NCI-H1092 treated with DMSO at 0.1 percent for 48 hours (cell line): ENCODE measurements at regions not wholly inside any gene's neighbourhood (a gene's known extent, or its start where the extent isn't known, plus 50 kb on each side); places are given as distances from the start of the nearest gene placed in this dataset.
"Not testable (repeated sequence)": the region's sequence is repeated elsewhere in the genome, so short reads cannot be mapped to it uniquely, and the experiment has no call there.

Experiments used
- DNase-seq: peaks from one replicate; lab custom pipeline; 2025; lab: John Stamatoyannopoulos, UW

GRCh38 chr12:131341608-131342007 is 369.3 kb upstream of the SFSWAP start:
- not testable (repeated sequence) for DNase-seq

- DNase-seq: not testable (repeated sequence)
These were observed 367.5 kb upstream of the SFSWAP start for GRCh38 chr12:131343436-131343835.

DNA sequence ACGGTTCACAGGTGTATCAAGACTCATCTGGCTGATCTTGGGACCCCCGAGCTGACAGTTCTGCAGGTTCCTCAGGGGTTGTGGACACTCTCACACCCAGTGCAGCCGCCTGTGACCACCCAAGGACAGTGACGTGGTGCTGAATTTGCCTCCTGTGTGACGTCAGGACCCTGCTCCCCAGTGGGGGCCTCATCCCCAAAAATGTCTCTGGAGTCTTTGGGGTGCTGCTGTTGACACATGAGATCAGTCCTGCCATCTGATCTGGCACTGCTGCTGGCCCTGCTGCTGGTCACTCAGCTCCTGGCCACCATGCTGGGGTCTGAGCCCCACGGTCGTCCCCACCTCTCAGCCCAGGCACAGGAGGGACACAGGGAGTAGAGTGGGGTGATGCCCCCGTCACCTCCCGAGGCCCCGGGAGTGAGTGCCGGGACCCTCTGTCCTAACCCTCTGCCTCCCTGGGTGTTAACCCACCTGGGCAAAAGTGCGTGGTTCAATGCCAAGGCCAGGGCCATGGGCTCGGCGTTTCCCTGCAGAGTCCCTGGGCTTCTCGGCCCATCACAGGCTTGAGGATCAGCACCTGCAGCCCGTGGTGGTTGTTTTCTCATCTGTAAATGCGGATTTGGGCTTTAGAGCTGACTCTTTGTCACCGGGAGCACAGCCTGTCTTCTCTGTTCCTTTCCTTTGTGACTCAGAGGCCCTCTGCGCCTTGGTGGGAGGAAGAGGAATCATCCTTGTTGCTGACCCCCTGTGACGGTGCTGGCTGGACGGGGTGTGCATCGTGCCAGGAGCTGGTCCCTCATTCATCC is 366.0 kb upstream of the SFSWAP start:
- not testable (repeated sequence) for DNase-seq

- DNase-seq: no peak
These were observed 365.1 kb upstream of the SFSWAP start for GRCh38 chr12:131345521-131346436.

DNA sequence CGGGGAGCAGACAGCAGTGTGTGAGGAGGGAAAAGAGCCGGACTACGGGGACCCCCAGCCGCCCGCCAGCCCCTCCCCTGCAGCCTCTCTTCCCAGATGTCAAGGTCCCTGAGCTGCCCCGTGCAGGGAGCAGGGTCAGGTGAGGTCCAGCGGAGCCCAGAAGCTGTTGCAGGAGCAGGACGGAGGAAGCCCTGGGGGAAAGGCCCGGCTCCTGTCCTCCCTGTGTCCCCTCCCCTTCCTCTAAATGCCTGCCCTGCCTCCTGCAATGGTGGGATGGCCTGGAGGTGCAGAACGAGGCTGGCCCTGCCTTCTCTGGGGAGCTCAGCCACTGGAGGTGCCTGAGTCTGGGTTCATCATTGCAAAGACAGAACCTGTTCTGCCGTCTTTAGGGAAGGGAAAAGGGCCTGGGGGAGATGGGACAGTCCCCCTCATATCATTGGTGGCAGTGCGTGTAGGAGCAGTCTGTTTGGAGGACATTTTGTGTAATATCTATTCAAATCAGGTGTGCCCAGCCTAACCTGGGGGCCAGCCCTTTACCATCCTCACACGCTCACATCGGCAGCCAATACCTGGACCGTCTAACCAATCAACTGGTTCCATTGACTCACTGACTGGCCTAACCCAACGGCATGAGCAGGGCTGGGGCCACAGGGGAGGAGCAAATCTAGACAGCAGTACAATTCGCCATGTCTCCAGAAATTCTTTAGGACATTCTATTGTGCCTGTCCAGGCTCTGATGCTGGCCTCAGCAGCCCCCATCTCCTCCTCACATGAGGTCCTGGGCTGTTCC is 364.1 kb upstream of the SFSWAP start:
- no peak for DNase-seq

DNA sequence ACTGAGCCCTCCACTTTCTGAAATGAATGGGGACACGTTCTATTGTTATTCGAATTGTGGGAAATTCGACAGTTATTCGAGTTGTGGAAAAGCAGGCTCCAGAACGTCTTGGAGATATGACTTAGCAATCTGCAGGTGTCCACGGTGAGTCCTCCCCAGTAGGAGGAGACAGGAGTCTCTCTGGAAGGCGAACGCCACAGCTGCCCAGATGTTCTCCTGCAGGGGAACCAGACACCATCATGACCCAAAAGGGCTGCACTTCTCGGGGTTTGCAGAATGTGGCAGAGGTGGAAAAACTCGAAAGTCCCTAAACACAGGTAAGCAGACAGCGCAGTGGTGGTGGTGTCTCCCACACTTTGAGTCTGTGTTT is 363.6 kb upstream of the SFSWAP start:
- no peak for DNase-seq

DNA sequence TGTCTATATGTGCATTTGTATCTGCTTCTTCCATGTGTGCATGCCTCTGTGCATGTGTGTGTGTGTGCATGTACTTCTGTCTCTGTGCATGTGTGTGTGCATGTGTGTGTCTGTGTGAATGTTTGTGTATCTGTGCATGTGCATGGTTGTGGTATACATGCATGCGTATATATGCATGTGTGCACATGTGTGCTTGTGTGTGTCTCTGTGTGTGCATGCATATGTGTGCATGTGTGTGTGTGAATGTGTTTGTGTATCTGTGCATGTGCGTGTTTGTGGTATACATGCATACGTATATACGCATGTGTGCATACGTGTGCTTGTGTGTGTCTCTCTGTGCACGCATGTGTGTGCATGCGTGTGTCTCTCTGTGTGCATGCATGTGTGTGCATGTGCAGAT is 363.2 kb upstream of the SFSWAP start:
- no peak for DNase-seq

DNA sequence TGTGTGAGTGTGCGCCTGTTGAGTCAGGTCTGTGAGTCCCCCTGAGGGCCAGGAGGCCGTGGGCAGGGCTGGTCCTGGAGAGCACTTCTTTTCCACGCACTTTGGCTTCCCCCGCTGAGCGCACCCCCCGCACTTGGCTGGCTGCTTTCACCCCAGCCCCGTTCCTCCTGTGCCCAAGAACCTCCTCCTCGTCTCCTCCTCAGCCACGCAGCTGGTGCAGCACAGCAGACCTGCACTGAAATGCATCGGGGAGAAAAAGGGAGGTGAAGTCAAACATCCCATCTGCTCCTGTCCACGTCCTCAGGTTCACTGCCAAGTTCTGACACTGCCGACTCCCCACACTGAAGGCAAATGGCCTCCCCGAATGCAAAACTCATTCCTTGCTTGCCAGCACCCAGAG is 362.7 kb upstream of the SFSWAP start:
- no peak for DNase-seq

- no peak for DNase-seq
These were observed 362.2 kb upstream of the SFSWAP start for GRCh38 chr12:131348646-131349045.

GRCh38 chr12:131349397-131350127 is 361.3 kb upstream of the SFSWAP start:
- no peak for DNase-seq

- no peak for DNase-seq
These were observed 360.0 kb upstream of the SFSWAP start for GRCh38 chr12:131350943-131351318.

- no peak for DNase-seq
These were observed 359.4 kb upstream of the SFSWAP start for GRCh38 chr12:131351319-131352028.

DNA sequence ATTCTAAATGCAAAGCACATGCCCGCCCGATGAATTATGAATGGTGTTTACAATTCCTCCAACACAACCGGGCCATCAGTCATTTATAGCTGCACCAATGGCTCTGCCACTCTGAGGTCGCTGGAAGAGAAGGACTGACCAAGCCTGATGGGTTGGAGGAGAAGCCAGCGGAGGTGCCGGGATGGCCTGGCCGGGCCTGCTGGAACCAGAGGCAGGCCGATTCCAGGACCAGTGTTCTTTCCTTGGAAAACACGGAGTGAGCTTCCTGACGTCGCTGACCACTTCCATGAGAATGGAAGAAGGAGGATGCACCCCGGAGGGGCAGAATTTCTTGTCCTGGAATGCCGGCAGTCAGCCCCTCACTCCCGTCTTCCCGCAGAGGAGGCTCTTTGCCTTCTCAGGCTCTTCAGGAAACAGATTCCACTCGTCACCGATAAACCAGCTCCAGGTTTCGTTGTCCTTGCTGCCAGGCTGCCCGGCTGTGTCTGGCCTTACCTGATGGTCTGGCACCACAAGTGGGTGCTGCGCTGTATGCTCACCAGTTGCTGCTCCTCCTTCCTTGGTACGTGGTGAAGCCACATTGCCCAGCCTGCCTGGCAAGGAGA is 358.5 kb upstream of the SFSWAP start:
- DNase-seq: no peak

DNA sequence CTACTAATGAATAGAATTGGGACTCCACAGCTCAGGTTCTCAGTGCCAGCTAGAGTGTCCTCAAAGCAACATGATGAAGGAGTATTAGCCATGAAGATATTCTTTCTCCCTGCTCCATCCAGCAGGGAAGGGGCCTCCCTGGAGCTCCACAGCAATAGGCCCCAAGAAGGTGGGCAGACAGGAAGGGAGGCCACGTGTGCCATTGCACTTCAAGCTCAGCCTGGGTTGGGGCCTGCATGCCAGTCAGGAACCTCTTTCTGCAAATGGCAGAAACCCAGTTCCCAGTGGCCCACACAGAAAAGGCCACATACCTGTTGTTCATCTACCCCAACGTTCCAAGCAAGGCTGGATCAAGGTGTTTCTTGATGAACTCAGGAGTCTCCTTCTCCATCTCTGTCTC is 357.5 kb upstream of the SFSWAP start:
- DNase-seq: no peak

DNA sequence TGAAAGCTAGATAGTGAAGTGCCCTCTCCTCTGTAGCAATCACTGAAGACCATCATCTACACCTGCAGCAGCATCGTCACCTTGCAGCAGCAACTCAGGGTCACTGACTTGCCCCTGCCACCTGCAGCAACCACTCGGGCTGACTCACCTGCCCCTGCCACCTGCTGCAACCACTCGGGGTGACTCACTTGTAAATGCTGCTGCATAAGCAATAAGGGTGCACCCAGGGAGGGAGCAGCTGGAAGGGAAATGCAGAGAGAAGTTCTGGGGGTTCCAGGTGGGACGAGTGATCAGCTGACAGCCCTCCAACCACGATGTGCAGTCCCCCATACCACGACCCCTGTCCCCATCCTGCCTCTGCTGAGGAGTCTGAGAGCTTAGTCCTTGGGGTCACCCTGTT is 357.1 kb upstream of the SFSWAP start:
- DNase-seq: no peak

GRCh38 chr12:131355361-131356245 is 355.3 kb upstream of the SFSWAP start:
- no peak for DNase-seq

DNA sequence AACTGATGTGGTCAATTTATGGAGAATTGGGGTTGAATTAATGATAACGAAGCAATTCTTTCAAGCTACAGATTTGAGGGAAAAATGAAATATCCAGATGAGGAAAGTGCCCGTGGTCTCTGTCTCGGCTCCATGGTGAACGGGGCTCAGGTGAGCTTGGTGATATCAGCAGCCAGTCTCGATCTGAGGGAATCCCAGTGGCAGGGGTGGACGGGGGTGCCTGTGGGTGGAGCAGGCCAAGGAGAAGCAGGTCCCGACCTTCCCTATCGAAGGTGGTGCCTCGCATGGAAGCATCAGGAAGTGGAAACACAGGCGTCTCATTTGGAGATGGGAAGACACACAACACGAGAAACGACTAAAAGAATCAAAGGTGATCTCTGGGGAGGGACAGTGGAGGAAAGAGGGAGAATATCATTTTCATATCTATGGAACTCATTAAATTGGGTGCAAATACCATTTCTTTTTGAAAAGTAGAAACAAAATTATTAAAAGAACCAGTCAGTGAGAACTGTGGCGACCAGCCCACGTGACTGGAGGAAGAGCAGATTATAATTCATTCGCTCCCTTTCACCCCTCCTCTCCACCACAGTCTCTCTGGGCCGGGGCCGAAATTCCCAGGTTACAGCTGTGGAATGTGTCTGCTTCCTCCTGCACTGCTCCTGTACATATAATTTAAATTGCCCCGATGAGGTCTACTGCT is 354.3 kb upstream of the SFSWAP start:
- DNase-seq: no peak

GRCh38 chr12:131357185-131357747 is 353.6 kb upstream of the SFSWAP start:
- DNase-seq: no peak

GRCh38 chr12:131357920-131358319 is 353.0 kb upstream of the SFSWAP start:
- DNase-seq: no peak
